OCI-LY1 (cell line): ENCODE measurements at regions not wholly inside any gene's neighbourhood (a gene's known extent, or its start where the extent isn't known, plus 50 kb on each side); places are given as distances from the start of the nearest gene placed in this dataset.

Source experiments
- H2AFZ ChIP-seq: fragments of 200-600 bp; sonication (generic), shearing (Covaris generic); 2 replicates; pipeline ENCODE4 v1.6.0; 2014; ENCODE audit warnings: antibody characterized with exemption, mild to moderate bottlenecking, low read length
- H3F3A ChIP-seq: fragments of 200-600 bp; sonication (generic), shearing (Covaris generic); 2 replicates; pipeline ENCODE4 v1.6.0; 2014; ENCODE audit warnings: mild to moderate bottlenecking, antibody characterized with exemption, low read length, moderate library complexity; ENCODE audit not compliant: insufficient read depth
- H3K27ac ChIP-seq: fragments of 200-600 bp; sonication (generic); 2 replicates; pipeline ENCODE4 v1.5.1; 2014; ENCODE audit warnings: low read length, mixed run types, mild to moderate bottlenecking, low read depth; ENCODE audit not compliant: poor library complexity, severe bottlenecking
- H3K27me3 ChIP-seq: fragments of 200-600 bp; sonication (generic); 2 replicates; pipeline ENCODE4 v1.6.0; 2014; ENCODE audit warnings: antibody characterized with exemption, mild to moderate bottlenecking, low read length, moderate library complexity; ENCODE audit not compliant: insufficient read depth
- H3K36me3 ChIP-seq: fragments of 200-600 bp; sonication (generic); 2 replicates; pipeline ENCODE4 v1.6.1; 2014; ENCODE audit warnings: mild to moderate bottlenecking, antibody characterized with exemption, low read length, moderate library complexity, mixed read lengths; ENCODE audit not compliant: insufficient read depth
- H3K4me1 ChIP-seq: fragments of 200-600 bp; sonication (generic); 2 replicates; pipeline ENCODE4 v1.5.1; 2014; ENCODE audit warnings: mild to moderate bottlenecking, low read length, moderate library complexity; ENCODE audit not compliant: insufficient read depth, severe bottlenecking
- H3K4me2 ChIP-seq: fragments of 200-600 bp; sonication (generic), shearing (Covaris generic); 2 replicates; pipeline ENCODE4 v1.6.1; 2014; ENCODE audit warnings: low read length
- H3K4me3 ChIP-seq: fragments of 200-600 bp; sonication (generic); 2 replicates; pipeline ENCODE4 v1.5.1; 2014; ENCODE audit warnings: low read length, low read depth, mild to moderate bottlenecking, mixed read lengths; ENCODE audit not compliant: poor library complexity, severe bottlenecking
- H3K79me2 ChIP-seq: fragments of 200-600 bp; shearing (Covaris generic); 2 replicates; pipeline ENCODE4 v1.6.1; 2016; ENCODE audit warnings: mixed run types, low read length, mixed read lengths; ENCODE audit not compliant: insufficient read depth
- H3K9ac ChIP-seq: fragments of 200-600 bp; sonication (generic), shearing (Covaris generic); 2 replicates; pipeline ENCODE4 v1.6.1; 2014; ENCODE audit warnings: mild to moderate bottlenecking, low read length, mixed read lengths
- H3K9me2 ChIP-seq: fragments of 200-600 bp; sonication (generic), shearing (Covaris generic); 2 replicates; pipeline ENCODE4 v1.6.1; 2014; ENCODE audit warnings: low read depth, mild to moderate bottlenecking, low read length, mixed read lengths
- H3K9me3 ChIP-seq: fragments of 200-600 bp; shearing (Covaris generic); 2 replicates; pipeline ENCODE4 v1.6.1; 2014; ENCODE audit warnings: low read length, mixed read lengths
- H4K20me1 ChIP-seq: fragments of 200-600 bp; sonication (generic), shearing (Covaris generic); 2 replicates; pipeline ENCODE4 v1.6.0; 2016; ENCODE audit warnings: mild to moderate bottlenecking, low read length; ENCODE audit not compliant: insufficient read depth
- CTCF ChIP-seq: fragments of 200-600 bp; sonication (generic), shearing (Covaris generic); IDR thresholded peaks from 2 replicates; pipeline ENCODE4 v1.5.1; 2017; ENCODE audit warnings: mild to moderate bottlenecking, antibody characterized with exemption, low read length, moderate library complexity, mixed read lengths
- EZH2 ChIP-seq: fragments of 200-600 bp; sonication (generic), shearing (Covaris generic); IDR thresholded peaks from 2 replicates; pipeline ENCODE4 v1.8.0; 2017; ENCODE audit warnings: borderline replicate concordance, mixed run types, mild to moderate bottlenecking, antibody characterized with exemption, low read length, moderate library complexity, mixed read lengths

DNA sequence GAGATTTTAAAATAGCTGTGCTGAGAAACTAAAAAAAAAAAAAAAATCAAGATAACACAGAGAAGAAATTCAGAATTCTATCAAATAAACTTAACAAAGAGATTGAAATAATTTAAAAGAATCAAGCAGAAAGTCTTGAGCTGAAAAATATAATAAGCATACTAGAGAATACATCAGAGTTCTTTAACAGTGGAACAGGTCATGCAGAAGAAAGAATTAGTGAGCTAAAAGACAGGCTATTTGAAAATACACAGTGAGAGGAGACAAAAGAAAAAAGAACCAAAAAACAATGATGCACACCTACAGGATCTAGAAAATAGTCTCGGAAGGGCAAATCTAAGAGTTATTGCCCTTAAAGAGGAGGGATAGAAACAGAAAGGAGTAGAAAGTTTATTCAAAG is 548.1 kb downstream of the ADCYAP1 start:
- H3K27ac ChIP-seq: no peak overlapping the region
- H3K9me3 ChIP-seq: no peaks in the 10 kb centered on the region
- no peak overlapping the region for H3K4me2 ChIP-seq
- no peak overlapping the region for H3K9ac ChIP-seq
- H4K20me1 ChIP-seq: no peaks in the 10 kb centered on the region
- no peak overlapping the region for H2AFZ ChIP-seq
- H3K27me3 ChIP-seq: no peaks in the 10 kb centered on the region
- no peak overlapping the region for H3K4me3 ChIP-seq
- no peaks in the 10 kb centered on the region for H3K9me2 ChIP-seq
- H3K79me2 ChIP-seq: no peaks in the 10 kb centered on the region
- no peaks in the 10 kb centered on the region for H3F3A ChIP-seq
- no peaks in the 10 kb centered on the region for H3K4me1 ChIP-seq
- TF ChIP-seq CTCF: no peak
- TF ChIP-seq EZH2: no peak
- H3K36me3 ChIP-seq: no peaks in the 10 kb centered on the region

DNA sequence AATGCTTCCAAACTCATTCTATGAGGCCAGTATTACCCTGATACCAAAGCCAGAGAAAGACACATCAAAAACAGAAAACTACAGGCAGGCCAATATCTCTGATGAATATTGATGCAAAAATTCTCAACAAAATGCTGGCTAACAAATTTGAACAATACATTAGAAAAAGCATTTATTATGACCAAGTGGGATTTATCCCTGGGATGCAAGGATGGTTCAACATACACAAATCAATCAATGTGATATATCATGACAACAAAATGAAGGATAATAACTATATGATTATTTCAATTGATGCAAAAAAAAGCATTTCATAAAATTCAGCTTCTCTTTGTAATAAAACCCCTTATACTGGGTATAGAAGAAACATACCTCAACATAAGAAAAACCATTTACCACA is 550.9 kb downstream of the ADCYAP1 start:
- no peaks in the 10 kb centered on the region for H3K36me3 ChIP-seq
- no peaks in the 10 kb centered on the region for H3K79me2 ChIP-seq
- no peak overlapping the region for H2AFZ ChIP-seq
- H3F3A ChIP-seq: no peaks in the 10 kb centered on the region
- no peaks in the 10 kb centered on the region for H3K4me1 ChIP-seq
- H3K9ac ChIP-seq: no peak overlapping the region
- no peak overlapping the region for H3K27ac ChIP-seq
- H3K9me3 ChIP-seq: no peaks in the 10 kb centered on the region
- H3K4me3 ChIP-seq: no peak overlapping the region
- no peaks in the 10 kb centered on the region for H3K9me2 ChIP-seq
- TF ChIP-seq CTCF (no peak), EZH2 (no peak)
- H3K27me3 ChIP-seq: no peaks in the 10 kb centered on the region
- H3K4me2 ChIP-seq: no peak overlapping the region
- no peaks in the 10 kb centered on the region for H4K20me1 ChIP-seq

GRCh38 chr18:1458547-1458946 is 553.9 kb downstream of the ADCYAP1 start:
- H3K4me1 ChIP-seq: no peaks in the 10 kb centered on the region
- H4K20me1 ChIP-seq: no peaks in the 10 kb centered on the region
- H3K4me3 ChIP-seq: no peak overlapping the region
- H3K9me3 ChIP-seq: no peaks in the 10 kb centered on the region
- no peak overlapping the region for H3K9ac ChIP-seq
- H3K9me2 ChIP-seq: no peaks in the 10 kb centered on the region
- H3K27ac ChIP-seq: no peak overlapping the region
- H2AFZ ChIP-seq: no peak overlapping the region
- no peaks in the 10 kb centered on the region for H3K36me3 ChIP-seq
- TF ChIP-seq EZH2 (no peak), CTCF (no peak)
- H3K79me2 ChIP-seq: no peaks in the 10 kb centered on the region
- H3K27me3 ChIP-seq: no peaks in the 10 kb centered on the region
- H3F3A ChIP-seq: no peaks in the 10 kb centered on the region
- H3K4me2 ChIP-seq: no peak overlapping the region
